Endothelial cell of hepatic sinusoid (primary cell): ENCODE measurements at regions not wholly inside any gene's neighbourhood (a gene's known extent, or its start where the extent isn't known, plus 50 kb on each side); places are given as distances from the start of the nearest gene placed in this dataset.

Experiments used
- in situ Hi-C: cut with HindIII; loops from 2 replicates; pipeline ENCODE4 v1.10.0; 2017; ENCODE audit warnings: low sequenced_read_pairs

DNA sequence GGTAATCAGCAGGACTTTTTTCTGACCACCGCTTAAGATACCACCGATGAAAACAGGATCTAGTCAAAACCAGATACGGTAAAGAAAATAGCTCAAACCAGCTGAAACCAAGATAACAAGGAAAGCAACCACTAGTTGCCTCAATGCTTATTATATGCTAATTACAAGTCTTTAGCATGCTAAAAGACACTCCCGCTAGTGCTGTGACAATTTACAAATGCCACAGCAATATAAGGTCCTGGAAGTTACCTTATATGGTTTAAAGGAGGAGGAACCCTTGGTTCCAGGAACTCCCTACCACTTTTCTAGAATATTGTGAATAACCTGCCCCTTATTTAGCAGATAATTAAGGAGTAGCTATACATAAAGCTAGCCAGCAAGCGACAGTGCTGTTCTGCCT, 976.4 kb upstream of the SEL1L start:
- in situ Hi-C loops: no loop called here

DNA sequence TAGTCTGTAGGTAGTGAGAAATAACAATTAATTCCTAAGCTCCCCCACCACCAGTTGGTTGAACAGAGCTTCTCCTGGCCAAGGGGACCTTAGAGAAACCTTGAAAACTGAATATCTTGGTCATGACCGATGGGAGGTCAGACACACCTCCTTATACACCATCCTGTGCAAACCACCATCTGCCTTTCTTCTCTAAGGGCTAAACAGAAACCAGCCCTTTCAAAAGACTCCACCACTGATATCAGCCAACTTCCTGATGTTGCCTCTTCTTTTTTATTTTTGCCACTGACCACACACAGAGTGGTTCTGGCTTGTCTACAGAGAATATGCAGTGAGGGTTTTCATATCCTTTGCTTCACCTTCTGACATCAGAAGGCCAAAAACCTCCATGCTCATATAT, 977.7 kb upstream of the SEL1L start:
- in situ Hi-C loops: no loop called here

- in situ Hi-C loops: no loop called here
These were observed 987.1 kb upstream of the SEL1L start for GRCh38 chr14:82520765-82521164.

- in situ Hi-C loops: no loop called here
These were observed 987.5 kb upstream of the SEL1L start for GRCh38 chr14:82521191-82521590.

- in situ Hi-C loops: no loop called here
These were observed 994.4 kb upstream of the SEL1L start for GRCh38 chr14:82528016-82528415.

DNA sequence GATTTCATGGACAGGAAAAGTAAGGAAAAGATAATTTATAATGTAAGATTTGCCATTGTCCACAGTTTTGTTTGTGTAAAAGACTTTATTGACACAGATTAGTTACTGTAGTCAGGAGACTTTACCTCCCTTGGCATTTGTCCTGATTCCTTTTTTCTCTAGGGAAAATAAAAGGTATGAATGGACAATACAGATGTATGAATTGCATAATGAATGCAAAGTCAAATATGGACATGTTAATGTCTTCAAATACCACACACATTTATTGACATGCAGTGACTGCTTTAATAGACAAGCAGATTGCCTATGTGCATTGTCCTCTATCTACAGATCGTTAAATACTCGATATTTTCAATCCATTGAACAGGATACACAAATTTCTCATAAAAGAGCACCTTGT, 999.7 kb upstream of the SEL1L start:
- in situ Hi-C loops: no loop called here

- in situ Hi-C loops: no loop called here
These were observed 1002.9 kb upstream of the SEL1L start for GRCh38 chr14:82536566-82536965.

- in situ Hi-C loops: no loop called here
These were observed 1004.2 kb upstream of the SEL1L start for GRCh38 chr14:82537831-82538230.

DNA sequence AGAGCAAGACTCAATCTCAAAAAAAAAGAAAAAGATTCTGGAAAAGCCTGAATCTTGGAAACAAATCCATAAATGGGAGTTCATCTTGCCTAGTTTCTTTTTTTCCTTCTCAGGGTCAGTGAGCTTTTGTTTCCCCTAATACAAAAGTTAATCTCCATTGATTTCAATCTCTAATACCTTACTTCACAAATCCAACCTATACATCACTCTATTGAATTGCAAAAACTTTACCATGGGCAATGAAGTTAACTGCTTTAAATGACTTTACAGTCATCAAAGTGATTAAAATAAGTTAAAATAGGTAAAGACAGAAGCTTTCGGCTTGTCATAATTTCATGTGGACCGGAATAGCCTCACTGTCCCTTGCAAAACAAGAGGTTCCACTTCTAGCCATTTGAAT, 1012.7 kb upstream of the SEL1L start:
- in situ Hi-C loops: no loop called here

GRCh38 chr14:82549306-82549990, 1015.8 kb upstream of the SEL1L start:
- in situ Hi-C loops: no loop called here

GRCh38 chr14:82562881-82563280, 1029.2 kb upstream of the SEL1L start:
- in situ Hi-C loops: no loop called here

DNA sequence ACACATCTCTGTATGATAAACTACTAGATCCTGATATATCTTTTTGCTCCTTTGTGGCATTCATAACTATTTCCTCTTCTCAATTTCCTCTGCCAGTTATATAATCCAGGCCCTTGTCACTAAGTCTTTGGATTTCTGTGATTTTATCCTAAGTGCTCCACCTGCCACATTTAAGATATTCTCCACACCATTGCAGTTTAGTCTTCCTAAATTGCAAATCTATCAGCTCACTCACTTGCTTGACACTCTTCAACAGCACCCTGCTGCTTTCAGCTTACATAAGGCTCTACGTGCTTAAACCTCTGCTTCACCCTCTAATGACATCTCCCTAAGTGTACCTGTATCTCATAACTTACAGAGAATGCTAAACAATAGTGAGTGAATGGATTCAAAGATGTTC, 1032.2 kb upstream of the SEL1L start:
- in situ Hi-C loops: no loop called here

DNA sequence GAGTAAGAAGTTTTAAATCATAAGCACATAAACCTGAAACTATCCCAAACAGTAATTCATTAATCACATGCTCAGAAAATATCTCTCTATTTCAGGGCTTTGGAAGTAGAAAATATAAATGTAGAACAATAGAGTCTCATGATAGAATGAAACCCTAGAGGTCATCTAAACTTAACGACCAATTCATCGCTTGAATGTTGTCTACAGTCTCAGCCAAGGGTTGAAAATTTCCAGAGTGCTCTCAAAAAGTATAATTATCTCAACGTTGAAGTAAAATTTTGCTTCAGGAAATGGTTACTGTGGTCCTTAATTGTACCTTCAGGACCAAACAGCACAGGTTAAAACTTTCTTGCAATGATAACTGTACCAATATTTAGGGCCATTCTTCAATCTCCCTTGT, 1053.6 kb upstream of the SEL1L start:
- in situ Hi-C loops: no loop called here

DNA sequence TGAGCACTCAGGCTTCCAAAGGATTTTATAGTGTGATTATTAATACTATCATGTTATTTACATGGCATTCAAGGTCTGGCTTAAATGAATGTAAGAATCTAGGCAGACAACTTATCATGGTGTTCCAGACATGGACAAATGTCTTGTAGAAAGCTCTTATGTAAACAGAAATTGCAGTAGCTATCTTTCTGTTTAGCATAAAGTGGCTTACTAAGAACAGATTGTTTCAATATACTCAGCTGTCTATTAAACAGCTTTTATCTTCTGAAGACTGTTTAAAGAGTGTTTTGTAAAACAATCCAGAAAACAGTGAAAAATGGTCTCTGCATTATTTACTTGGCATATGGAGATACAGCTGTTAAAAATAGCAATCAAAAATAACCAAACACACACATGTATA, 1061.8 kb upstream of the SEL1L start:
- in situ Hi-C loops: no loop called here

- in situ Hi-C loops: no loop called here
These were observed 1069.1 kb upstream of the SEL1L start for GRCh38 chr14:82602794-82603193.

- in situ Hi-C loops: no loop called here
These were observed 1071.2 kb upstream of the SEL1L start for GRCh38 chr14:82604819-82605218.

DNA sequence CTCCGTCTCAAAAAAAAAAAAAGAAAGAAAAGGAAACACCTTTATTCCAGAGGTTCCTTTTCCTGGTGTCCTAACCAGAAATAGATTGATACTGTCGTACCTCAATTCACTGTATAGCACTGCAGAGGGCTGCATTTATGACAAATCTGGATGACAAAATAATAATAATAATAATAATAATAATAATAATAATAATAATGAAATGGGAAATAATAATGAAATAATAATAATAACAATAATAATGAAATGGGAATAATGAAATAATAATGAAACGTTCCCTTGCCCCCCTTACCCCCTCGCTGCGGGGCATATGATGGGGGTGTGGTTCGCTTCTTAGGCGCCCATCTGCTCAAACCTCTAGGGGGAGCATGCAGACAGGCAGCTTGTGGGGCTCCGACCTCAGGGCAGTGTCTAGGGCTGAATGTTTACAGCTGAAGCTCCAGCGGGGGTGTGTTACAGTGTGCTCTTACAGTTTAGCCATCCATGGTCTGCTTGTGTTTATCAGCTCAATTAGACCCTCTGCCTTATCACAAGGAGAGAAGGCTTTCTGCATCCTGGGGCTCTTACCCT, 1088.3 kb upstream of the SEL1L start:
- in situ Hi-C loops: no loop called here

DNA sequence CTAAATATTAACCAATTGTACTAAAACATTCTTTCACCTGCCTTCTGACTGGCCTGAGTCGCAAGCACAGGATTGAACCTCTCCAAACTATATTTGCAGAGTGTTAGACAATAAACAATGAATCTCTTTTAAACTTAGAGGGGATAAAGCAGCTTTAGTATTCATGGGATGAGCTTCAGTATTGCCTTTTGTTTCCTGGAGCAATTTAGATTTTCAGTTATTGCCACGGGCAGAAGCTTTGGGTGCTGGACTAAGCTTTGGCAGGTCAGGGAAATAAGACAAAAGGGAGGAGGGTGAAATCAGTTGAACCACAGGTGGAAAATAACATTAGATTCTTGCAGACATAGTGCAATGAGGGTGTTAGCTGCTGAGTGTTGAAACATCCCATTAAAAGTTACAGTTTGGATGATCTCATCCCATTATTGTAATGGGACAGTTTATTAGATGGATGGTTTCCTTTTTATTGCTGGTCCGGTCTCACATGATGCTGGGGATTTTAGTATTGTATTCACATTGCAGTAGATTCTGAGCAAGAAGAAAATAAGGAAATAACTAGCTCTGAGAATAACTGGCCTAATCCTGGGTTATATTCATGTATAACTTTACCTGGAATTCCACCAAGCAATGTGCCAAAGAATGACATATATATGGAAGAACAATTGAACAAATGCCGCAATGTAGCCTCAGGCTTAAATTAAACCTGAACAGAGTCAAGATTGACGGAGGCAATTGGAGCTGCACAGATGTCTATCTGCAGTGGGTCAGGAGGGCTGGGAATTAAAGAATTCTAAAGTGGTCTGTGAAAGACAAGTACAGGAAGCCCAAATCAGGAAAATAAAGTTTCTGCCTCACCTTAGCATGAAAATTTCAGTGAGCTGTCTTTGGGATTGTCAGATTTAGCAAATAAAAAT, 1092.8 kb upstream of the SEL1L start:
- in situ Hi-C loops: no loop called here

GRCh38 chr14:82635915-82636314, 1102.3 kb upstream of the SEL1L start:
- in situ Hi-C loops: no loop called here

DNA sequence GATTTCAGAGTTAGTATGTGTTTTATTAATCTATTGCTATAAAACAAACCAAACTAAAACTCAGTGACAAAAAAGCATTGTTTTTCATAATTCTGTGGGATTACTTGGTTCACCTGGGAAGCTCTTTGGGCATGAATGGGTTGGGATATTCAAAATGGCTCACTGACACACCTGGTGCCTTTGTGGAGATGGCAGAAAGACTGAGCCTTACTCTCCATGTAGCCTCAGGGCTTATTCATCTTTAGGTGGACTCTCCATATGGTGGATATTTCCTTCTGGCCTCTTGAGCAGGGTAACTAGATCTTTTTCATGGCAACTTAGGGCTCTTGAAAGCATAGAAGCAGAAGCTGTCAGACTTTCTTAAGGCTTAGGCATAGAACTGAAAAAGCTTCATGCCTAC, 1102.8 kb upstream of the SEL1L start:
- in situ Hi-C loops: no loop called here

DNA sequence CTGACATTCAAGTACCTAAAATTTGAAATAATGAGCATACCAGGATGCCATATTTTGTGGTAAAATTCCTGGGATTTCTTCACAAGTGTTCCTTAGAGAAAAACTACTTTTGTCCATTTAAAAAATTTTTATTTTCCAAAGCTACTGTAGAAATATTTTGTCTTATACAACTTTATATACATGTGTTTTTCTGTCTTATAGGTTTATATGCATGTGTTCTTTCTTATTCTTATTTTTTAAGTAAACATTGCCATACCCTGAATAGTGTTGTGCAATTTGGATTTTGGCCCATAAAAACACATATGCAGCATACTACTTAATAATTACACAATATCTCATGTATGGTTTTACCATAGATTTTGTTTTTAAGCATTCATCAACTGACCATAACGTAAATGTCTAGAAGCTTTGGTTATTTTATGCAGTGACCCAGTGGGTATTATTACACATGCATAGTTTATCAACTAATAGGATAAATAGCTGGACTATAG, 1107.4 kb upstream of the SEL1L start:
- in situ Hi-C loops: no loop called here

- in situ Hi-C loops: no loop called here
These were observed 1108.8 kb upstream of the SEL1L start for GRCh38 chr14:82642425-82642824.
